ENCODE measurements at regions not wholly inside any gene's neighbourhood (a gene's known extent, or its start where the extent isn't known, plus 50 kb on each side); places are given as distances from the start of the nearest gene placed in this dataset.

- no peak overlapping the region for H3K27ac ChIP-seq (ENCODE audit: low read depth in 1 of 2, low read length in 1 of 2)
- no peak overlapping the region for H3K4me3 ChIP-seq
- no peak for TF ChIP-seq CTCF (IDR thresholded peaks at IDR 0.05; ENCODE audit: control extremely low read depth, extremely low read depth)
- H3K27me3 ChIP-seq (ENCODE audit: control insufficient read depth in 3 of 3, insufficient read depth in 3 of 3, low read length in 2 of 3): no peaks in the 10 kb centered on the region
- H3K4me1 ChIP-seq (ENCODE audit: control insufficient read depth in 5 of 5, insufficient read depth in 5 of 5, low read length in 5 of 5): peaks cover 0 to 5% (median 0%) of the 10 kb centered on the region in 5 donors
- ATAC-seq (ENCODE audit: insufficient read depth, low FRiP score): no peak
- no peak overlapping the region for H3K9ac ChIP-seq (ENCODE audit: insufficient read depth in 1 of 2, low read length in 2 of 2)
- H3K9me3 ChIP-seq (ENCODE audit: control insufficient read depth in 4 of 4, insufficient read depth in 3 of 4, low read length in 3 of 4): no peaks in the 10 kb centered on the region
- no peaks in the 10 kb centered on the region for H3K36me3 ChIP-seq (ENCODE audit: control insufficient read depth in 4 of 4, insufficient read depth in 4 of 4, low read length in 4 of 4)
- 70 to 71% methylated on average over 4 of the region's 4 CpGs for WGBS, 2 donors
- peak in 2 of 3 donors; percentile 79 to 87 for DNase-seq
Observed at GRCh38 chr5:98106116-98107031, 667.1 kb upstream of the RGMB start.

- no peak for DNase-seq
Observed at GRCh38 chr5:98108497-98108896, 665.0 kb upstream of the RGMB start.

GRCh38 chr5:98109561-98110006, 663.9 kb upstream of the RGMB start:
- TF ChIP-seq CTCF (IDR thresholded peaks at IDR 0.05; ENCODE audit: control extremely low read depth, extremely low read depth): no peak
- H3K4me3 ChIP-seq: no peak overlapping the region
- H3K9me3 ChIP-seq (ENCODE audit: control insufficient read depth in 4 of 4, insufficient read depth in 3 of 4, low read length in 3 of 4): peaks cover 0 to 1% (median 0%) of the 10 kb centered on the region in 4 donors
- H3K27me3 ChIP-seq (ENCODE audit: control insufficient read depth in 3 of 3, insufficient read depth in 3 of 3, low read length in 2 of 3): no peaks in the 10 kb centered on the region
- ATAC-seq (ENCODE audit: insufficient read depth, low FRiP score): no peak
- H3K9ac ChIP-seq (ENCODE audit: insufficient read depth in 1 of 2, low read length in 2 of 2): no peak overlapping the region
- WGBS, 2 donors: 63 to 76% methylated on average over 2 of the region's 2 CpGs
- H3K4me1 ChIP-seq (ENCODE audit: control insufficient read depth in 5 of 5, insufficient read depth in 5 of 5, low read length in 5 of 5): peaks cover 0 to 5% (median 0%) of the 10 kb centered on the region in 5 donors
- no peak for DNase-seq
- H3K36me3 ChIP-seq (ENCODE audit: control insufficient read depth in 4 of 4, insufficient read depth in 4 of 4, low read length in 4 of 4): no peaks in the 10 kb centered on the region
- no peak overlapping the region for H3K27ac ChIP-seq (ENCODE audit: low read depth in 1 of 2, low read length in 1 of 2)

More at GRCh38 chr5:98108497-98108896, 665.0 kb upstream of the RGMB start:
- H3K9me3 ChIP-seq (ENCODE audit: control insufficient read depth in 4 of 4, insufficient read depth in 3 of 4, low read length in 3 of 4): peaks cover 0 to 1% (median 0%) of the 10 kb centered on the region in 4 donors
- H3K9ac ChIP-seq (ENCODE audit: insufficient read depth in 1 of 2, low read length in 2 of 2): no peak overlapping the region
- no peak for TF ChIP-seq CTCF (IDR thresholded peaks at IDR 0.05; ENCODE audit: control extremely low read depth, extremely low read depth)
- no peaks in the 10 kb centered on the region for H3K36me3 ChIP-seq (ENCODE audit: control insufficient read depth in 4 of 4, insufficient read depth in 4 of 4, low read length in 4 of 4)
- H3K27ac ChIP-seq (ENCODE audit: low read depth in 1 of 2, low read length in 1 of 2): no peak overlapping the region
- ATAC-seq (ENCODE audit: insufficient read depth, low FRiP score): no peak
- WGBS, 2 donors: 81 to 82% methylated on average over 1 of the region's 1 CpG
- no peak overlapping the region for H3K4me3 ChIP-seq
- no peaks in the 10 kb centered on the region for H3K27me3 ChIP-seq (ENCODE audit: control insufficient read depth in 3 of 3, insufficient read depth in 3 of 3, low read length in 2 of 3)
- H3K4me1 ChIP-seq (ENCODE audit: control insufficient read depth in 5 of 5, insufficient read depth in 5 of 5, low read length in 5 of 5): peaks cover 0 to 5% (median 0%) of the 10 kb centered on the region in 5 donors

All from lung (tissue), 11 donors.